ENCODE measurements at regions not wholly inside any gene's neighbourhood (a gene's known extent, or its start where the extent isn't known, plus 50 kb on each side); places are given as distances from the start of the nearest gene placed in this dataset.

- TF ChIP-seq EZH2 (IDR thresholded peaks at IDR 0.05; ENCODE audit: borderline replicate concordance, low read depth, low read length, severe bottlenecking) (no peak), CTCF (IDR thresholded peaks at IDR 0.05; ENCODE audit: borderline replicate concordance, extremely low read depth, low read length, poor library complexity, severe bottlenecking) (no peak)
Measured at GRCh38 chrX:11053351-11053750, 57.8 kb upstream of the HCCS start.

Data from DND-41 (cell line).